ACHN (cell line): ENCODE measurements at regions not wholly inside any gene's neighbourhood (a gene's known extent, or its start where the extent isn't known, plus 50 kb on each side); places are given as distances from the start of the nearest gene placed in this dataset.
"Not testable (repeated sequence)": the region's sequence is repeated elsewhere in the genome, so short reads cannot be mapped to it uniquely, and the experiment has no call there.

ENCODE experiments used
- DNase-seq: peaks from one replicate; pipeline ENCODE4 v3.0.0-alpha.2; 2015
- in situ Hi-C: cut with HindIII; loops from 2 replicates; pipeline ENCODE4 v1.10.0; 2017; ENCODE audit warnings: low sequenced_read_pairs, low pct_ligation_motif_present, low pct_unique_long_range_greater_than_20kb

GRCh38 chr3:105970283-105970682, 101.5 kb upstream of the CBLB start:
- in situ Hi-C loops, result no loop called here
- no peak for DNase-seq

DNA sequence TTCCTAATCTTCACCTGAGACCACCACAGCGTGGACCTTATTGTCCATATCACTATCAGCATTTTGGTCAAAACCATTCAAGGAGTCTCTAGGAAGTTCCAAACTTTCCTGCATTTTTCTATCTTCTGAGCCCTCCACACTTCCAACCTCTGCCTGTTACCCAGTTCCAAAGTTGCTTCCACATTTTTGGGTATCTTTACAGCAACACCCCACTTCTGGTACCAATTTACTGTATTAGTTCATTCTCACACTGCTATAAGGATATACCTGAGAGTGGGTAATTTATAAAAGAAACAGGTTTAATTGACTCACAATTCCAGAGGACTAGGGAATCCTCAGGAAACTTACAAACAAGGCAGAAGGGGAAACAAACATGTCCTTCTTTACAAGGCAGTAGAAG, 103.3 kb upstream of the CBLB start:
- no peak for DNase-seq
- in situ Hi-C loops, result no loop called here

DNA sequence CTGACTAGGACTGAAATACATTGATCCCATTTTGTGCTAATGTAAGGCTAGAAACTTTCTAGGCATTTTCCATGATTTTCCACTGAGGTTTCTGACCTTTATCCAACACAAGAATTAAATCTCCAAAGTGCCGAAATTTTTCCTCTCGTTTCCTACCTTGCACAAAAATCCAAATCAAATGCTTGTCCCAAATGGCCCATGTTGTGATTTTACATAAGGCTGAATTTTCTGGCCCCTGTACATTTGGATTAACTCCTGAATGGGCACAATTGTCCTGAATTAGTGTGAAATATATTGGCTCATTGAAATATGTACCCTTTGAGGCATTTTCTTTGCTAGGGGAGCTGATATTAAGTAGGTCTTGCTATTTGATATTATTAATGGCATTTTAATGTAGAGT, 105.6 kb upstream of the CBLB start:
- no peak for DNase-seq
- in situ Hi-C loops, result no loop called here

GRCh38 chr3:105976196-105976595, 107.4 kb upstream of the CBLB start:
- in situ Hi-C loops, result no loop called here
- DNase-seq, result no peak

- in situ Hi-C loops, result no loop called here
- DNase-seq, result no peak
Observed at GRCh38 chr3:105979961-105980360, 111.1 kb upstream of the CBLB start.

GRCh38 chr3:105982207-105982606, 113.4 kb upstream of the CBLB start:
- in situ Hi-C loops, result no loop called here
- DNase-seq, result no peak

DNA sequence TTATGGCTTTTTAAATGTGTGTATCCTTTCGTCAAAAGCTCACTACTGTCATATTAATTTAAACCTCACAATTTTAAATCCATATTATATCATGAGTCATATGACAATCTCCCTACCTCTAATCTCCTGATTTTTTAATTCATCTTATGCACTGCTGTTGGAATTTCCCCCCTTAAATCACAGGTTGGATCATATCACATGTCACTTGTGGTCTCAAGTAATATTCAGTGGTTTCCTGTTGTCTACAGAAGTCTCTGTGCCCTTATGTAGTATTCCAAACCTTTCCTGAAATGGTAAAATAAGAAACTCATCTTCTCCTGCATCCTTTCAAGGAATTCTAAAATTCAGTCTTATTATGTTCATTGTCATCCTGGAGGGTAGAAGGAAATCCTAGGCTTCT, 116.0 kb upstream of the CBLB start:
- no peak for DNase-seq
- in situ Hi-C loops, result no loop called here

GRCh38 chr3:105986343-105986742, 117.5 kb upstream of the CBLB start:
- DNase-seq, in situ Hi-C loops: not testable (repeated sequence)

DNA sequence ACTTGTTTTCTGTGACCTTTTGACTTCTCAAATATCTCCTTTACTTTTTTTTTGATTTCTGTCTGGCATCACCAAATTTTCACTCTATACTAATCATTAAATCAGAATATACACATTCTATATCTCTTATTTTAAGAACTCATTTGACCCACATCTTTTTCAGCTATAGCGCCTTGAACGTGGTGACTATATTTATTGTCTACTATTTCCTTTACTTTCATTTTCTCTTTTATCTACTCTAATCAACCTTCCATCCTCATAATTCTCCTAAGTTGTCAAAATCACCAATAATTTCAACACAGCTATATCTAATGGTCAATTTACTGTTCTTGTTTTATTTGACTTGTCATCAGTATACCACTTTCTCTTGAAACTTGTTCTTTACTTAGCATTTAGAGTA, 119.0 kb upstream of the CBLB start:
- DNase-seq, result no peak
- in situ Hi-C loops, result no loop called here

DNA sequence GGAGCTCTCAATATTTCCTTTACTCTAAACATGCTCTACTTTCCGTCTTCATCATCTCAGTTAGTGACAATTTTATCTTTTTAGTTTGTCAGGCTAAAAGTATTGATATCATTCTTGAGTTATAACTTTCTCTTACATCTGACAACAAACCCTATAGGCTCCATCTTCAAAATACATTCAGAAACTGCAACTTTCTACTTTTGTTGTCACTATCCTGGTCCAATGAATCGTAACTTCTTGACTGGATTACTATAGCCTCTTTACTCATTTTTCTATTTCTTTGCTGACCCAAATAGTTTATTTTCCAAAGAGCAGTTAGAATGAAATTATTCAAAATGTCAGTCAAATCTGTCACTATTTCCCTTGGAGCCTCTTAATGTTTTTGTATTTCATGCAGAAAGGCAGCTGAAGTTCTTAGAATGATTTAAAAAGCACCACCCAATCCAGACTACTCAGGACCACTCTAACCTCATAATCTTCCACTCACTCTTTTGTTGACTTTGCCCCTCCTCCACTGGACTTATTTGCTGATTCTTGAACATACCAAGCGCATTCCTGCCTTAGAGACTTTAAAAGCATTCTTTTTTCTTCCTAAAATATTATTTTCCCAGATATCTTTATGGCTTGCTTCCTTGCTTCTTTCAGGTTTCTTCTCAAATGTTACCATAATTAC, 119.9 kb upstream of the CBLB start:
- DNase-seq, result no peak
- in situ Hi-C loops, result no loop called here

DNA sequence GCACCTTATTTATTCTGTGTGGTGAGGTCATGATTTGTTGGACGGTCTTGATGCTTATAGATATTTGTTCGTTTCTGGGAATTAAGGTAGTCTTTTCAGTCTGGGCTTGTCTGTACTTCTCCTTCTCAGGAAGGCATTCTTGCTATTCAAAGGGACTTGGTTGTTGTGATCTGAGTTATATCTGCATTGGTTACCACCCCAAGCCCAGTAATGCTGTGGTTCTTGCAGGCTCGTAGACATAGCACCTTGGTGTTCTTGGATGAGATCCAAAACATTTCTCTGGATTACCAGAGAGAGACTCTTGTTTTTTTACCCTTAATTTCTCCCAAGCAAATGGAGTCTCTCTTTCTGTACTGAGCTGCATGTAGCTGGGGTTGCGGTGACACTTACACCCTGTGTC, 128.0 kb upstream of the CBLB start:
- in situ Hi-C loops, result no loop called here
- no peak for DNase-seq

DNA sequence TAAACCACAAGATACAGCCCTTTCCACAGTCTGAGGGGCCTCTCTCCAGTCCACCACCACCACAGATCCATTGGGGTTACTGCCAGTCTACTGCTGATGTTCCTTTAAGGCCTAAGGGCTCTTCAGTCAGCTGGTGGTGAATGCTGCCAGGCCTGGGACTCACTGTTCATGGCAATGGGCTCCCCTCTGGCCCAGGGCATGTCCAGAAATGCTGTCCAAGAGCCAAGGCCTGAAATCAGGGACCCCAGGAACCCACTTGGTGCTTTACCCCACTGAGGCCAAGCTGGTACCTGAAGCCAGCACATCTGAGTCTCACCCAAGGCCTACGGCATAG, 128.6 kb upstream of the CBLB start:
- in situ Hi-C loops, result no loop called here
- DNase-seq, result no peak

GRCh38 chr3:105997800-105998526, 129.2 kb upstream of the CBLB start:
- in situ Hi-C loops, result no loop called here
- no peak for DNase-seq

GRCh38 chr3:105999856-106000255, 131.0 kb upstream of the CBLB start:
- no peak for DNase-seq
- in situ Hi-C loops, result no loop called here

GRCh38 chr3:106001923-106002322, 133.1 kb upstream of the CBLB start:
- no peak for DNase-seq
- in situ Hi-C loops, result no loop called here

DNA sequence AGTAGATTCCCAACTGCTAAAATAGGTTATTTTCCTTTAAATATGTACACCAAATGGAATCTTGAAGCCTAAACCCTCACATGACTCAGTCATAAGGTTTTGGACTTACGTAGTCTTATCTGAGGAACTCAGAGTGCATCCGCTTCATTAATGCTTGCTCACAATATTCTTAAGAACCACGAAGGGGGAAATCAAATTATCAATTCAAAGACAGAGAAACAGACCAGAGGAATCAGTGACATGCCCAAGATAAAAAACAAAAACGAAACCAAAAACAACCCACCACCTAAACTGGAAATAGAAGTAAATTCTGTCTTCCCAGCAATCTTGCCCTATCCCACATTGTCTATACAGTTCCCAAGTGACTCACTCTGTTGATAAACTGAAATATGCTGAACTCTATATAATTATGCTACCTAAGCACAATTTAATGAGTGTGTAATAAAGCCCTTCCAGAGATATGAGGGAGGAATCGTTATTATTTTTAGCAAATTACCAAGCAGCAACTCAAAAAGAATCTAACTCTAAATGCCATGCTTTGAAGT, 135.4 kb upstream of the CBLB start:
- no peak for DNase-seq
- in situ Hi-C loops, result no loop called here

GRCh38 chr3:106004826-106005225, 136.0 kb upstream of the CBLB start:
- in situ Hi-C loops, result no loop called here
- no peak for DNase-seq

GRCh38 chr3:106006001-106006400, 137.2 kb upstream of the CBLB start:
- in situ Hi-C loops, result no loop called here
- no peak for DNase-seq

- in situ Hi-C loops, result no loop called here
Observed at GRCh38 chr3:106006571-106006970, 137.8 kb upstream of the CBLB start.

GRCh38 chr3:106007512-106007911, 138.7 kb upstream of the CBLB start:
- DNase-seq, result no peak
- in situ Hi-C loops, result no loop called here

More at GRCh38 chr3:106006571-106006970, 137.8 kb upstream of the CBLB start:
- DNase-seq, result no peak
